Karpas-422 (cell line): ENCODE measurements at regions not wholly inside any gene's neighbourhood (a gene's known extent, or its start where the extent isn't known, plus 50 kb on each side); places are given as distances from the start of the nearest gene placed in this dataset.
"Not testable (repeated sequence)": the region's sequence is repeated elsewhere in the genome, so short reads cannot be mapped to it uniquely, and the experiment has no call there.

Experiments used
- DNase-seq: peaks from one replicate; pipeline ENCODE4 v3.0.0-alpha.2; 2015
- H2AFZ ChIP-seq: fragments of 200-600 bp; sonication (generic); 2 replicates; pipeline ENCODE4 v1.6.1; 2014; ENCODE audit warnings: antibody characterized with exemption, low read length, mixed read lengths
- H3K27ac ChIP-seq: fragments of 200-600 bp; sonication (generic); 2 replicates; pipeline ENCODE4 v1.5.1; 2014; ENCODE audit warnings: mild to moderate bottlenecking, low read length, moderate library complexity
- H3K27me3 ChIP-seq: fragments of 200-600 bp; sonication (generic); 2 replicates; pipeline ENCODE4 v1.6.1; 2014; ENCODE audit warnings: low read length, mixed read lengths
- H3K36me3 ChIP-seq: fragments of 200-600 bp; sonication (generic); 2 replicates; pipeline ENCODE4 v1.6.1; 2014; ENCODE audit warnings: low read length, mixed read lengths; ENCODE audit not compliant: insufficient read depth
- H3K4me1 ChIP-seq: fragments of 200-600 bp; sonication (generic); 2 replicates; pipeline ENCODE4 v1.6.1; 2014; ENCODE audit warnings: mild to moderate bottlenecking, low read length, mixed read lengths
- H3K4me2 ChIP-seq: fragments of 200-600 bp; sonication (generic); 2 replicates; pipeline ENCODE4 v1.6.1; 2014; ENCODE audit warnings: low read length, low read depth, mild to moderate bottlenecking; ENCODE audit not compliant: poor library complexity, severe bottlenecking
- H3K4me3 ChIP-seq: fragments of 200-600 bp; sonication (generic); 2 replicates; pipeline ENCODE4 v1.5.1; 2014; ENCODE audit warnings: mild to moderate bottlenecking, antibody characterized with exemption, low read length, mixed read lengths
- H3K79me2 ChIP-seq: fragments of 200-600 bp; sonication (generic); 2 replicates; pipeline ENCODE4 v1.6.1; 2014; ENCODE audit warnings: mild to moderate bottlenecking, low read length, mixed read lengths
- H3K9ac ChIP-seq: fragments of 200-600 bp; sonication (generic); 2 replicates; pipeline ENCODE4 v1.6.0; 2014; ENCODE audit warnings: low read length
- H3K9me2 ChIP-seq: fragments of 200-600 bp; sonication (generic), shearing (Covaris generic); replicated peaks from 2 replicates; pipeline ENCODE4 v1.6.0; 2014; ENCODE audit warnings: mild to moderate bottlenecking, low read length, moderate library complexity; ENCODE audit not compliant: insufficient read depth
- H3K9me3 ChIP-seq: fragments of 300-700, 200-600 bp; sonication (generic); 2 replicates; pipeline ENCODE4 v1.6.1; 2014; ENCODE audit warnings: low read length, mixed read lengths
- H4K20me1 ChIP-seq: fragments of 200-600 bp; sonication (generic); 2 replicates; pipeline ENCODE4 v1.6.1; 2014; ENCODE audit warnings: mild to moderate bottlenecking, antibody characterized with exemption, low read length, low read depth; ENCODE audit not compliant: insufficient read depth

GRCh38 chr18:22706025-22706424 lies 227.1 kb upstream of the RBBP8 start:
- not testable (repeated sequence) for H4K20me1 ChIP-seq, DNase-seq, H3K4me3 ChIP-seq, H2AFZ ChIP-seq, H3K36me3 ChIP-seq, H3K9ac ChIP-seq, H3K4me1 ChIP-seq, H3K4me2 ChIP-seq, H3K27me3 ChIP-seq, H3K9me2 ChIP-seq, H3K9me3 ChIP-seq, H3K79me2 ChIP-seq, H3K27ac ChIP-seq

GRCh38 chr18:22709288-22710060 lies 223.7 kb upstream of the RBBP8 start:
- H3K9me2 ChIP-seq = no peaks in the 10 kb centered on the region
- H3K9ac ChIP-seq = no peak overlapping the region
- H3K4me2 ChIP-seq = no peak overlapping the region
- H3K27me3 ChIP-seq = no peaks in the 10 kb centered on the region
- H3K27ac ChIP-seq = no peak overlapping the region
- no peaks in the 10 kb centered on the region for H3K36me3 ChIP-seq
- no peaks in the 10 kb centered on the region for H3K79me2 ChIP-seq
- H3K4me3 ChIP-seq = no peak overlapping the region
- H3K4me1 ChIP-seq = no peaks in the 10 kb centered on the region
- H4K20me1 ChIP-seq = no peaks in the 10 kb centered on the region
- no peaks in the 10 kb centered on the region for H3K9me3 ChIP-seq
- no peak for DNase-seq
- no peak overlapping the region for H2AFZ ChIP-seq

- Histone ChIP-seq H3K4me1 (no peaks in the 10 kb centered on the region), H3K9me3 (no peaks in the 10 kb centered on the region), H3K27ac (no peak overlapping the region), H3K27me3 (no peaks in the 10 kb centered on the region), H4K20me1 (no peaks in the 10 kb centered on the region), H3K4me2 (no peak overlapping the region), H3K9me2 (no peaks in the 10 kb centered on the region), H2AFZ (no peak overlapping the region), H3K79me2 (no peaks in the 10 kb centered on the region), H3K9ac (no peak overlapping the region), H3K4me3 (no peak overlapping the region), H3K36me3 (no peaks in the 10 kb centered on the region)
- DNase-seq = no peak
Observed at GRCh38 chr18:22710673-22711191, 222.4 kb upstream of the RBBP8 start.

GRCh38 chr18:22711192-22711685 lies 221.9 kb upstream of the RBBP8 start:
- DNase-seq = no peak
- H3K4me1 ChIP-seq = no peaks in the 10 kb centered on the region
- no peaks in the 10 kb centered on the region for H3K79me2 ChIP-seq
- no peaks in the 10 kb centered on the region for H3K9me2 ChIP-seq
- H3K9ac ChIP-seq = no peak overlapping the region
- no peak overlapping the region for H2AFZ ChIP-seq
- no peaks in the 10 kb centered on the region for H3K27me3 ChIP-seq
- H3K36me3 ChIP-seq = no peaks in the 10 kb centered on the region
- H3K27ac ChIP-seq = no peak overlapping the region
- no peaks in the 10 kb centered on the region for H4K20me1 ChIP-seq
- H3K4me3 ChIP-seq = no peak overlapping the region
- H3K4me2 ChIP-seq = no peak overlapping the region
- H3K9me3 ChIP-seq = no peaks in the 10 kb centered on the region

GRCh38 chr18:22713511-22713910 lies 219.6 kb upstream of the RBBP8 start:
- Histone ChIP-seq H3K4me3 (no peak overlapping the region), H3K9ac (no peak overlapping the region), H3K79me2 (no peaks in the 10 kb centered on the region), H3K9me3 (no peaks in the 10 kb centered on the region), H3K4me1 (no peaks in the 10 kb centered on the region), H3K36me3 (no peaks in the 10 kb centered on the region), H4K20me1 (no peaks in the 10 kb centered on the region), H3K27ac (no peak overlapping the region), H3K27me3 (no peaks in the 10 kb centered on the region), H3K4me2 (no peak overlapping the region), H3K9me2 (no peaks in the 10 kb centered on the region), H2AFZ (no peak overlapping the region)
- DNase-seq = no peak

- not testable (repeated sequence) for H3K79me2 ChIP-seq, DNase-seq, H3K4me1 ChIP-seq, H2AFZ ChIP-seq, H3K9me3 ChIP-seq, H3K36me3 ChIP-seq, H3K4me3 ChIP-seq, H3K4me2 ChIP-seq, H3K9ac ChIP-seq, H3K9me2 ChIP-seq, H4K20me1 ChIP-seq, H3K27ac ChIP-seq, H3K27me3 ChIP-seq
Observed at GRCh38 chr18:22717536-22717935, 215.6 kb upstream of the RBBP8 start.

GRCh38 chr18:22723221-22723620 lies 209.9 kb upstream of the RBBP8 start:
- Histone ChIP-seq H3K27me3 (no peaks in the 10 kb centered on the region), H3K79me2 (no peaks in the 10 kb centered on the region), H3K9me2 (no peaks in the 10 kb centered on the region), H3K9me3 (no peaks in the 10 kb centered on the region), H3K27ac (no peak overlapping the region), H2AFZ (no peak overlapping the region), H3K4me3 (no peak overlapping the region), H3K4me2 (no peak overlapping the region), H4K20me1 (no peaks in the 10 kb centered on the region), H3K9ac (no peak overlapping the region), H3K36me3 (no peaks in the 10 kb centered on the region), H3K4me1 (no peaks in the 10 kb centered on the region)
- no peak for DNase-seq

GRCh38 chr18:22723773-22724172 lies 209.4 kb upstream of the RBBP8 start:
- no peaks in the 10 kb centered on the region for H3K27me3 ChIP-seq
- H3K9ac ChIP-seq = no peak overlapping the region
- DNase-seq = no peak
- H3K9me3 ChIP-seq = no peaks in the 10 kb centered on the region
- no peaks in the 10 kb centered on the region for H4K20me1 ChIP-seq
- no peak overlapping the region for H2AFZ ChIP-seq
- no peaks in the 10 kb centered on the region for H3K4me1 ChIP-seq
- H3K4me3 ChIP-seq = no peak overlapping the region
- no peak overlapping the region for H3K27ac ChIP-seq
- no peaks in the 10 kb centered on the region for H3K36me3 ChIP-seq
- H3K9me2 ChIP-seq = no peaks in the 10 kb centered on the region
- no peaks in the 10 kb centered on the region for H3K79me2 ChIP-seq
- no peak overlapping the region for H3K4me2 ChIP-seq
